Activated T-helper 17 cell treated with anti-CD3 and anti-CD28 coated beads, Interleukin-2, amount 50 U/mL, for 72 hours (primary cell): ENCODE measurements at regions not wholly inside any gene's neighbourhood (a gene's known extent, or its start where the extent isn't known, plus 50 kb on each side); places are given as distances from the start of the nearest gene placed in this dataset.

Experiments
- ATAC-seq: fragments of 150-1000 bp; cut with Tn5 transposase; replicated peaks from 2 replicates; pipeline ENCODE4 v1.10.0; 2021; ENCODE audit warnings: mild to moderate bottlenecking, moderate library complexity
- H3K27ac Mint-ChIP-seq: one replicate; pipeline ENCODE4 v1.8.0; 2022; ENCODE audit warnings: mixed read lengths
- H3K27me3 Mint-ChIP-seq: one replicate; pipeline ENCODE4 v1.8.0; 2022; ENCODE audit warnings: mixed read lengths
- H3K36me3 Mint-ChIP-seq: one replicate; pipeline ENCODE4 v1.8.0; 2022; ENCODE audit warnings: low read depth, mild to moderate bottlenecking, mixed read lengths
- H3K4me1 Mint-ChIP-seq: one replicate; pipeline ENCODE4 v1.8.0; 2022; ENCODE audit warnings: mixed read lengths
- H3K4me3 Mint-ChIP-seq: one replicate; pipeline ENCODE4 v1.8.0; 2022; ENCODE audit warnings: mild to moderate bottlenecking, mixed read lengths
- H3K9me3 Mint-ChIP-seq: one replicate; pipeline ENCODE4 v1.8.0; 2022; ENCODE audit warnings: mixed read lengths

DNA sequence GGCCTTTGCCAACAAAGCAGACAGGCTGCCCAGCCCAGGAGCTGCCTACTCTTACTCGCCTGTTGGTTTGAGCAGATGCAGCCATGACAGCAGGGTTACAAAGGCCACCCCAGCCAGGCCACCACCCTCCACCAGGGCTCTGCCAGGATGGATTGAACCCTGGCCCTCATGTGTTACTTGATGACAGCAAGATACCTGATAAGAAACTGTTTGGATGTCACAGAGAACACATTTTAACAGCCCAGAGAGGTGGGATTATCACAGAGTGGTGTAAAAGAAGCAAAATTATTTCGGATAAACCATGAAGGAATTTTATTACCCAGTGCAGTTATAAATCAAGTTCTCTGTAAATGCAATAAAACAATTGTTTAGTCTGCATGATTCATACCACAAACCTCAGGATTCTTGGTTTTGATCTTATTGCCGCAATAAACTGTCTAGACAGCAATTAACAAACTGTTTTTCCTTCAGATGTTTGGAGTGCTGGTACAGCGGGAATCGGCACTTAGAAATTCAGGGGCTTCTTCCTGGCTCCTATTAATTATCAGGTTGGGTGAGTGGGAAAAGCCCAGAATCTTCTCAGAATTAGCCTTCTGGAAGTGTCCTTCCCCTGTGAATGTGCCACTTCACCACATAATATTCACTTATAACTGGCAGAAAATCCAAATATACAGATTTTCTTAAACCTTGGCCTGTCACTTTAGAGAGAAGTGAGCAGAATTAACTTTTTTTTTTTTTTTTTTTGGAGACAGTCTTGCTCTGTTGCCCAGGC is 58.0 kb upstream of the SALL4 start:
- Mint-ChIP-seq H3K9me3 (no peaks in the 10 kb centered on the region), H3K4me3 (no peak overlapping the region), H3K27ac (no peak overlapping the region), H3K4me1 (no peaks in the 10 kb centered on the region), H3K27me3 (peaks cover 29% of the 10 kb centered on the region), H3K36me3 (no peaks in the 10 kb centered on the region)
- ATAC-seq, result no peak

DNA sequence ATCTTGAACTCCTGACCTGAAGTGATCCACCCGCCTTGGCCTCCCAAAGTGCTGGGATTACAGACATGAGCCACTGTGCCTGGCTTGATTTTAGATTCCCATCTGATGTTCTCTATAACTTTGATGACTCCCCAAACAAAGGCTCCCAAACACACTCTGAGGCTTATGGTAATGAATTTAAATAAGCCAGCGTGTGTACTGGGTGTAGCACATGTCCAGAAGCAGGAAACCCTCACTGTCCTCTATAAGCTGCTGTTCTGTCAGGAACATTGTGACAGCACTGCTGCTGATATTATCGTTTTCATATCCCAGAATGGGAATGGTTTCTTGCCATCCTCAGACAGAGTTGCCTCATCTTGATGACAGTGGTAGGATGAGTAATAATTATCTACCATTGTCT is 54.1 kb upstream of the SALL4 start:
- Mint-ChIP-seq H3K27me3 (peaks cover 14% of the 10 kb centered on the region), H3K36me3 (no peaks in the 10 kb centered on the region), H3K9me3 (no peaks in the 10 kb centered on the region), H3K4me1 (no peaks in the 10 kb centered on the region), H3K27ac (no peak overlapping the region), H3K4me3 (no peak overlapping the region)
- ATAC-seq, result no peak

DNA sequence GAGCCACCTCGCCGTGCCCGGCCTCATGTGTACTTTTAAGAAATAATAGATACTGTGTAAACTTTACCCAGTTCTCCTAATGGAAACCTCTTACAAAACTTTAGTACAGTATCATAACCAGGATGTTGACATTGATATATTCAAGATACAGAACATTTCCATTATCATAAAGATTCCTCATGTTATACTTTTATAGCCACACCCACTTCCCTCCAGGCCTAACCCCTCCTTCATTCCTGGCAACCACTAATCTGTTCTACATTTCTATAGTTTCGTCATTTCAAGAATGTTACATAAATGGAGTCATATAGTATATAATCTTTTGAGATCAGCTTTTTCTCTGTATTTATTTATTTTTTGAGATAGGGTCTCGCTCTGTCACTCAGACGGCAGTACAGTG is 52.6 kb upstream of the SALL4 start:
- Mint-ChIP-seq H3K27ac (no peak overlapping the region), H3K36me3 (no peaks in the 10 kb centered on the region), H3K4me1 (no peaks in the 10 kb centered on the region)

More for the DNA sequence above, 52.6 kb upstream of the SALL4 start:
- Mint-ChIP-seq H3K9me3 (no peaks in the 10 kb centered on the region), H3K4me3 (no peak overlapping the region), H3K27me3 (peaks cover 9% of the 10 kb centered on the region)
- no peak for ATAC-seq
